Testis (tissue), 2 donors: ENCODE measurements at regions not wholly inside any gene's neighbourhood (a gene's known extent, or its start where the extent isn't known, plus 50 kb on each side); places are given as distances from the start of the nearest gene placed in this dataset.

Experiments
- DNase-seq: peaks from one replicate; pipeline ENCODE4 v3.0.0-alpha.2; 2019
- H3K27ac ChIP-seq, 2 donors: fragments of 200-600 bp; sonication (generic); one replicate each; pipeline ENCODE4 v1.5.1; 2019
- H3K27me3 ChIP-seq: fragments of 200-600 bp; sonication (generic); one replicate; pipeline ENCODE4 v1.5.1; 2019
- H3K36me3 ChIP-seq: fragments of 200-600 bp; sonication (generic); one replicate; pipeline ENCODE4 v1.5.1; 2017; ENCODE audit warnings: low read depth; ENCODE audit errors: missing control alignments
- H3K4me1 ChIP-seq: fragments of 200-600 bp; sonication (generic); one replicate; pipeline ENCODE4 v1.5.1; 2019
- H3K4me3 ChIP-seq, 2 donors: fragments of 200-600 bp; sonication (generic); one replicate each; pipeline ENCODE4 v1.5.1; 2017 to 2019
- H3K9me3 ChIP-seq: fragments of 200-600 bp; sonication (generic); one replicate; pipeline ENCODE4 v1.5.1; 2017
- CTCF ChIP-seq, 3 experiments: fragments of 450-650 bp in 2 of 3; fragments of 200-600 bp in 1 of 3; sonication (generic) in 1 of 3; IDR thresholded peaks; one replicate each; pipeline ENCODE4 v1.5.1; 2016 to 2019; ENCODE audit warnings: antibody characterized with exemption in 3 of 3, mild to moderate bottlenecking in 2 of 3, moderate library complexity in 1 of 3
- POLR2A ChIP-seq: fragments of 450-650 bp; IDR thresholded peaks from one replicate; pipeline ENCODE4 v1.6.1; 2017; ENCODE audit warnings: antibody characterized with exemption, mild to moderate bottlenecking, moderate library complexity
- WGBS, 2 donors: methylation state at CpG; one replicate each; pipeline ENCODE4 v1.1.5; 2018; 5-methylcytosine and 5-hydroxymethylcytosine counted together
- intact Hi-C: fragments of 100-400 bp; cut with DNase I; formaldehyde crosslinking; loops from one replicate; pipeline ENCODE4 v1.15.1; 2023; ENCODE audit warnings: low total_unique reads

GRCh38 chr3:11089931-11090330 is 64.4 kb upstream of the HRH1 start:
- H3K4me1 ChIP-seq = no peaks in the 10 kb centered on the region
- H3K4me3 ChIP-seq = no peak overlapping the region
- TF ChIP-seq POLR2A = no peak
- intact Hi-C loops = no loop called here
- WGBS, 2 donors = 89 to 93% methylated on average over 6 of the region's 6 CpGs
- H3K27me3 ChIP-seq = no peaks in the 10 kb centered on the region
- DNase-seq = no peak
- no peaks in the 10 kb centered on the region for H3K36me3 ChIP-seq
- H3K9me3 ChIP-seq = no peaks in the 10 kb centered on the region
- H3K27ac ChIP-seq = no peak overlapping the region

- Histone ChIP-seq H3K27me3 (no peaks in the 10 kb centered on the region), H3K4me1 (no peaks in the 10 kb centered on the region), H3K36me3 (no peaks in the 10 kb centered on the region), H3K27ac (no peak overlapping the region), H3K9me3 (no peaks in the 10 kb centered on the region), H3K4me3 (no peak overlapping the region)
- no peak for DNase-seq
- 35 to 61% methylated on average over 1 of the region's 1 CpG for WGBS, 2 donors
- no peak for TF ChIP-seq CTCF (IDR thresholded peaks at IDR 0.05)
- no peak for TF ChIP-seq POLR2A
- intact Hi-C loops = no loop called here
Observed at GRCh38 chr3:11090551-11090950, 63.7 kb upstream of the HRH1 start.

- H3K36me3 ChIP-seq = no peaks in the 10 kb centered on the region
- TF ChIP-seq CTCF (IDR thresholded peaks at IDR 0.05) (no peak), POLR2A (no peak)
- no peak for DNase-seq
- 58 to 73% methylated on average over 11 to 12 of the region's 12 CpGs for WGBS, 2 donors
- H3K27ac ChIP-seq = no peak overlapping the region
- intact Hi-C loops = no loop called here
- H3K4me1 ChIP-seq = peaks cover 2% of the 10 kb centered on the region
- H3K27me3 ChIP-seq = no peaks in the 10 kb centered on the region
- H3K4me3 ChIP-seq = no peak overlapping the region
- no peaks in the 10 kb centered on the region for H3K9me3 ChIP-seq
Observed at GRCh38 chr3:11091088-11091590, 63.2 kb upstream of the HRH1 start.

- intact Hi-C loops = no loop called here
- WGBS, 2 donors = 81 to 93% methylated on average over 5 to 13 of the region's 13 CpGs
- H3K27me3 ChIP-seq = no peaks in the 10 kb centered on the region
- no peak for DNase-seq
- no peak for TF ChIP-seq CTCF (IDR thresholded peaks at IDR 0.05)
- TF ChIP-seq POLR2A = no peak
- no peak overlapping the region for H3K27ac ChIP-seq
- H3K9me3 ChIP-seq = no peaks in the 10 kb centered on the region
- H3K4me3 ChIP-seq = no peak overlapping the region
- peaks cover 9% of the 10 kb centered on the region for H3K4me1 ChIP-seq
- no peaks in the 10 kb centered on the region for H3K36me3 ChIP-seq
Observed at GRCh38 chr3:11091791-11092190, 62.5 kb upstream of the HRH1 start.

- WGBS, 2 donors = 75 to 88% methylated on average over 16 to 36 of the region's 36 CpGs
- TF ChIP-seq CTCF (IDR thresholded peaks at IDR 0.05) = no peak
- no peak for TF ChIP-seq POLR2A
- intact Hi-C loops = no loop called here
- Histone ChIP-seq H3K27me3 (no peaks in the 10 kb centered on the region), H3K4me1 (peaks cover 12% of the 10 kb centered on the region), H3K27ac (no peak overlapping the region), H3K4me3 (peak overlapping the region; percentile 12 to 47), H3K9me3 (no peaks in the 10 kb centered on the region), H3K36me3 (no peaks in the 10 kb centered on the region)
- DNase-seq = no peak
Observed at GRCh38 chr3:11093823-11094340, 60.4 kb upstream of the HRH1 start.
